PC-9 (cell line): ENCODE measurements at regions not wholly inside any gene's neighbourhood (a gene's known extent, or its start where the extent isn't known, plus 50 kb on each side); places are given as distances from the start of the nearest gene placed in this dataset.

Experiments
- CTCF ChIP-seq: fragments of 200-600 bp; sonication (generic); conservative IDR thresholded peaks from 2 replicates; pipeline ENCODE4 v1.6.1; 2017; ENCODE audit warnings: mixed run types, antibody characterized with exemption, mild to moderate bottlenecking, moderate library complexity
- EZH2 ChIP-seq: fragments of 200-600 bp; sonication (generic); IDR thresholded peaks from 2 replicates; pipeline ENCODE4 v1.8.0; 2017; ENCODE audit warnings: antibody characterized with exemption, low read depth

- TF ChIP-seq CTCF (no peak), EZH2 (no peak)
Measured at GRCh38 chr3:159001711-159002110, 199.9 kb downstream of the MFSD1 start.
